ENCODE measurements at regions not wholly inside any gene's neighbourhood (a gene's known extent, or its start where the extent isn't known, plus 50 kb on each side); places are given as distances from the start of the nearest gene placed in this dataset.

- no peak for DNase-seq
Observed at GRCh38 chr6:51495096-51495495, 592.3 kb downstream of the PKHD1 start.

- DNase-seq: no peak
Observed at GRCh38 chr6:51495610-51496396, 591.6 kb downstream of the PKHD1 start.

GRCh38 chr6:51502996-51503395 is 584.4 kb downstream of the PKHD1 start:
- DNase-seq: no peak

- no peak for DNase-seq
Observed at GRCh38 chr6:51505434-51505833, 582.0 kb downstream of the PKHD1 start.

DNA sequence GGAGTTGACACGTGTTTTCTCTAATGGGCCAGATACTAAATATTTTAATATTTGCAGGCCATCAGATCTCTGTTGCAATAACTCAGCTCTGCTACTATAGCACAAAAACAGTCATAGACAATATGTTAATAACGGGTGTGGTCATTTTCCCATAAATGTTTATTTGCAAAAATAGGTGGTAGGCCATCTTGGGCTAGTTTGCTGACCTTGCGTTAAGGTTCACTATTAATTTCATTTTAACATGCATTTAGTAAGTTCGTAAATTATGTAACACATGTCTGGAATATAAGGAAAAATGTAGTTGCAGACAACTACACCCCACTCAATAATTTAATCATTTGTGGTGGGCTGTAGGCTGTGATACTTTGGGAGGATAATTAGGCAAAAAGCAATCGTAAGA is 577.8 kb downstream of the PKHD1 start:
- DNase-seq: no peak

DNA sequence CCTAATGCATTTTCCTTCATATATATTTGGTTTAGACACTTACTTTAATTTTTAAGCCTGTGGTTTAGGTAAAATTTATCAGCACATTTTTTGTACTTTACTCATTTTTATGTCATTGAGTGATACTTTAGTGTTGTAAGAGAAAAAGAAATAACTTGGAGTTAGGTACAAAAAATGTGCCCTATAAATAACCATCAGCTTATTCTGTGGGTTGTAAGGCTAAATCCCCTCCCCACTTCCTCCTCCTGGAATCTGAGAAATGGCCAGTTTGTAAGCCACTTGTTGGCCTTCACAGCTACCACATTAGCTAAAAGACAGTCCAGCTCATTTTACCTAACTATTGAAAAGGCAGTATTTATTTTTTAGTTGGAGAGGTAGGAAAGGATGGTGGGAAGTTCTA is 576.3 kb downstream of the PKHD1 start:
- no peak for DNase-seq

- no peak for DNase-seq
Observed at GRCh38 chr6:51513891-51514747, 573.3 kb downstream of the PKHD1 start.

DNA sequence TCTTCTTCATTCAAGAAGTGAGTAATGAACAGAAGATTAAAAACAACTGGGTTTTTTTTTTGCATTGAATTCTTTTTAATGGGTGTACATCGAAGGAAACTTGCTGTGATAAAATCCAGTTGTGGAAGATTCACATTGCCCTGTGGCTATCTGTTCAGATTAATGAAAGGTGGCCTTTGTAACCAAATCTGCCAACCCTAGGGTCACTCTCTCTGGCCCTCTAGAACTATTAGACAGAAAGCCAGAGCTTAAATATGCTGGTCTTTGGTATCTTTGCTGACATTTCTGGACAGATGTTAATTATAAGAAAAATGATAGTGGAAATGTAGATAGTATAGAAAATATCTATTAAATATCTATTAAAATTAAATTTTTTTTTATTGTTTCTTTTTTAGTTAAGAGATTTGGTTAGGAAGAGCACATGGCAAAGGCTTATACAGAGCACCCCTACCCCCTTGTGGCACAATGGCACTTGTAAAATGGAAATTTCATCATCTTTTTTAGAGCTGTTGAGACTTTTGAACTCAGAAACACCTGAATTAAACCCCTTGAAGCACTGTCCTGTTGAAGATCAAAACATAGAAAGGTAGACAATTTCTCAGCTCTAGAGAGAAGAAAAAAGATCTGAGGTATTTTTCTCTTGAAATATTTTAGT is 572.5 kb downstream of the PKHD1 start:
- no peak for DNase-seq

DNA sequence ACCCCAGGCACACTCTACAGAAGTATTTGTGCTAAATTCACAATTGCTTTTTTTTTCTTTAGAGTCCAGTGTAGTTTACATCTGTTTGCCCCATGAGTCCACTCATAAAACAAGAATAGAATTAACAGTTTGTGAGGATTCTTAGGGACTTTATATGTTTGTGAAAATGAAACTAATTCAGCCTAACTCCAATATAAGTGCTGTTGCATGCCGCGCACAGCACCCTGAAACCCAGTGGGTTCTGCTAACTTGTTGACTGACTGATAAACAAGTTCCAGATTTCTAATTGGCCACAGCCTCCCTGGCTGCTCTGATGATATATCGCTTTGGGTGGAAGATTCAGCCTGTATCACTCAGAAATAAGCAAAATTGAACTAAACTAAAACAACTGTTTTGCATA is 561.4 kb downstream of the PKHD1 start:
- no peak for DNase-seq

DNA sequence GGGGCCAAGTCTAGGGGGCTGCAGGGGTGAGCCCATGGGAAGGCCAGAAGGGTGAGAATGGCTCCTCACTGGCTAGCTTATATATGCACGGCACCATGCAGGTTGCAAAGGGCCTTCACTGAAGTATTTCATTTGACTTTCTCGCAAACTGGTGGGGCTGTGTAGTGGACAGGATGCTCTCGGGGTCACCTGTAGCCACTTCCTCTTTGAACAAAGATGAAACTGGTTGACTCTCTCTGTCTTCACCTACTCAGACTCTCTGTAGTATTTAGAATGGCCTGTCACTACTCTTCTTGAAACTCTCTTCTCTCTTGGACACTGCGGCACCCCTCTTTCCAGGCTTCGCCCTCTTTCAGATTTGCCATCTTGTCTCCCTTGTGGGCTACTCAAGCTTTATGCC is 560.5 kb downstream of the PKHD1 start:
- no peak for DNase-seq

- no peak for DNase-seq
Observed at GRCh38 chr6:51528556-51528955, 558.9 kb downstream of the PKHD1 start.

DNA sequence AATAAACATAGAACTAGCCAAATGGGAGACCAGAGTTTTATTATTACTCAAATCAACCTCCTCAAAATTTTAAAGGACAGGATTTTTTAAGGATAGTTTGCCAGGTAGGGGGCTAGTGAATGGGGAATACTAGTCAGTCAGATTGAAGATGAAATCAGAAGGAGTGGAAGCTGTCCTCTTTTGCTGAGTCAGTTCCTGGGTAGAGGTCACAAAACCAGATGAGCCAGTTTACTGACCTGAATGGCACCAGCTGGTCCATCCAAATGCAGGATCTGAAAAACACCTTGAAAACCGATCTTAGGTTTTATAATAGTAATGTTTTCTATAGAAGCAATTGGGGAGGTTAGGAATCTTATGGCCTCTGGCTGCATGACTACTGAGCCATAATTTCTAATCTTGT is 558.2 kb downstream of the PKHD1 start:
- DNase-seq: no peak

DNA sequence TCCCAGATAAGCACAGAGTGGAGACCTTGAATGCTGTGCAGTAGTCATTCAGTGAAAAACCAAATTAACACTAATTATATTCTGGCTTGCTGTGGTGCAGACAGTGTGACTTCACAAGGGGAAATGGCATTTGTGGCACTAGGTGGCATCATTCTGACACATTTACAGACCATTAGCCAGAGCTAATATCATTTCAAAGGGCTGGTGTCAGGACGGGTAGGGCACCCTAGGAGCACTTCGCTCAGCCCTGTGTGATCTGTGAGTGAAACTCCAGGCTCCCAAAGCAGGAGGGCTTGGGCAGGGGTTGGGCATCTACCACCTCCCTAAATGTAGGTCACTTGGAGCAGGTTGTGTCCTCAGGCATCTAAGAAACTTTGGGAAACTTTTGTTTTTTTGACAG is 555.8 kb downstream of the PKHD1 start:
- DNase-seq: no peak

- DNase-seq: no peak
Observed at GRCh38 chr6:51533962-51534361, 553.5 kb downstream of the PKHD1 start.

- no peak for DNase-seq
Observed at GRCh38 chr6:51535327-51535726, 552.1 kb downstream of the PKHD1 start.

GRCh38 chr6:51536728-51537127 is 550.7 kb downstream of the PKHD1 start:
- DNase-seq: no peak

- no peak for DNase-seq
Observed at GRCh38 chr6:51541847-51542246, 545.6 kb downstream of the PKHD1 start.

DNA sequence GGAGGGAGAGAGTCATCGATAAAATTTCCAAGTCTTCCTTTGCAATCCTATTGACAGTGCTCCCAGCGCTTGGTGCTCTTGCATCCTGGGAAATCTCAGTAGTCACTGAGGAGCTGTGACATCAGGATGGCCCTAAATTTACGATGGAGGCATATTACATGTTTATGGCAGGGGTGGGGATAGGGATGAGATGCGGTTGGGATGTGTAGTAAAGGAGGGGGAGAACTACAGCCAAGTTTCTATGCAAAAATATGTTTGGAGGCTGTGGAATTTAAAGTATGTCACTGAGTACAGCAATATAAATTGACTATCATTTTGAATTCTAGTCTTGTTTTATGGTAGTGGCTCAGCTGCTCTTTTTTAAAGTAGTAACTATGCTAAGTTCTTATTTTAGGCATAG is 544.9 kb downstream of the PKHD1 start:
- no peak for DNase-seq

- DNase-seq: no peak
Observed at GRCh38 chr6:51550243-51550642, 537.2 kb downstream of the PKHD1 start.

DNA sequence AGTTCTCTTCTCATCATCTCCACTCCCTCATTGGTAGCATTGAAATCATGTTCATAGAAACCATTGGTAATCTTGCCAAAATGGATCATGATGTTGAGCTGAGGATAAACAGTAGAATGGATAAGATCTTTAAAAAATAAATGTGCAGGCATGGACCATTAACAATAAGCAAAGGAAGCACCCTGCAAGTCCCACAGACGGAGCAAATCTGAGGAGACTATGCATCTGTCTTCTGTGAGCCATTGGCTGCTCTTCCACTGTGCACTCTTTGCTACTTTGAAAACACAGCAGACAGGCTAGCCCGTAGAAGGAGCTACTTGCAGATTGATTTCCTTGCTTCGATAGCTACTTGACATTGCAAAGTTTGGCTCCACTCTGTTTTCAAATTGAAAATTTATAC is 535.0 kb downstream of the PKHD1 start:
- no peak for DNase-seq

DNA sequence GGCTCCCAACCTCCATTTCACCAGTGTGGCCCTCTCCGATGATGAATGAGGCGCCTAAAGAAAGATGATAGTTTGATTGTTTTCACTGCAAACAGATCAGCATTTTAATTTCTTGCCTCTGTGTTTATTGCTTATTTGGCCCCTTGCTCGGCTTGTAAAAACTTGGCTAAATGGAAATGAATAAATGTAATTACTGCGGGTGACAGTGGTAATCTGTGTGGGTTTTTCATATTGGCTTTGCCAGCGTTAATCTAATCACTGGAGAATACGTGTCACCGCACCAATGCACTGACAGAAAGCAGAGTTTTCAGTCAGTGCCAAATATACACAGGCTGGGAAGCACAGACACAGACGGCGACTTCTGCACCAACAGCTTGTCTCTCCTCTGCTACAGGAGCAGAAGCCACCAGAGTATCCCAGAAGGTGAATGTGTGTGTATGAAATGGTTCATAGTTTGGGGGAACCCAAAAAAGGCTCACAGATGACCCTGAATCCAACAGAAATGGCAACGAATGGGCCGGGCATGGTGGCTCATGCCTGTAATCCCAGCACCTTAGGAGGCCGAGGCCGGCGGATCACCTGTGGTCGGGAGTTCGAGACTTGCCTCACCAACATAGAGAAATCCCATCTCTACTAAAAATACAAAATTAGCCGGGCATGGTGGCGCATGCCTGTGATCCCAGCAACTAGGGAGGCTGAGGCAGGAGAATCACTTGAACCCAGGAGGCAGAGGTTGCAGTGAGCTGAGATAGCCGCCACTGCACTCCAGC is 534.0 kb downstream of the PKHD1 start:
- DNase-seq: no peak

DNA sequence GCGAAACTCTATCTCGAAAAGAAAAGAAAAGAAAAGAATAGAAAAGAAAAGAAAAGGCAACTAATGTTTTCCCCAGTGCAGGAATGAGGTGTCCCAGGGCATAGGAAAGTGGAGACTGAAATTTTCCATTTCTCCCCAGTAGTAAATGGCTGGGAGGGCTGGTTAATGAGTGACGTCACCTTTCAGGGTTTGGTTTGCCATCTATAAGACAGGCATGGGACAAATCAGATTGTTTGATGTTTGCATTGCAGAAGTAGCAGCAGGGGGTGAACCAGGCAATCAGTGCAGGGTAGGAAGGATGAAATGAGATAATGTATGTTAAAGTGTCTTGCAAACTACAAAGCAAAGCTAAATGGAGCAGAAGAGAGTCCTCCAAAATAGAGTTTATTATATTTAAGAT is 533.4 kb downstream of the PKHD1 start:
- no peak for DNase-seq

- DNase-seq: no peak
Observed at GRCh38 chr6:51559059-51559458, 528.4 kb downstream of the PKHD1 start.

Measured in NCI-H2029 treated with DMSO at 0.1 percent for 48 hours (cell line).